HT1080 (cell line): ENCODE measurements at regions not wholly inside any gene's neighbourhood (a gene's known extent, or its start where the extent isn't known, plus 50 kb on each side); places are given as distances from the start of the nearest gene placed in this dataset.

Experiments
- DNase-seq: peaks from one replicate; pipeline ENCODE4 v3.0.0-alpha.2; 2015; ENCODE audit warnings: low read depth

GRCh38 chr10:3016016-3016415, 51.3 kb upstream of the PFKP start:
- DNase-seq = no peak

- DNase-seq = no peak
These were observed 52.4 kb upstream of the PFKP start for GRCh38 chr10:3014968-3015367.

- DNase-seq = no peak
These were observed 55.1 kb upstream of the PFKP start for GRCh38 chr10:3012223-3012622.

- DNase-seq = peak; percentile 4
These were observed 56.4 kb upstream of the PFKP start for GRCh38 chr10:3010816-3011460.

GRCh38 chr10:3010334-3010733, 57.0 kb upstream of the PFKP start:
- no peak for DNase-seq

GRCh38 chr10:3009341-3009740, 58.0 kb upstream of the PFKP start:
- DNase-seq = no peak

GRCh38 chr10:3008518-3009195, 58.7 kb upstream of the PFKP start:
- no peak for DNase-seq

GRCh38 chr10:3006607-3007006, 60.7 kb upstream of the PFKP start:
- DNase-seq = no peak

GRCh38 chr10:3006093-3006492, 61.3 kb upstream of the PFKP start:
- no peak for DNase-seq

GRCh38 chr10:3002304-3002703, 65.0 kb upstream of the PFKP start:
- DNase-seq = no peak

GRCh38 chr10:3000048-3000447, 67.3 kb upstream of the PFKP start:
- peak; percentile 14 for DNase-seq

- DNase-seq = no peak
These were observed 73.0 kb upstream of the PFKP start for GRCh38 chr10:2994221-2994961.

GRCh38 chr10:2993636-2994035, 73.7 kb upstream of the PFKP start:
- no peak for DNase-seq

GRCh38 chr10:2992401-2993198, 74.7 kb upstream of the PFKP start:
- DNase-seq = no peak

GRCh38 chr10:2990764-2991163, 76.6 kb upstream of the PFKP start:
- DNase-seq = no peak

GRCh38 chr10:2989292-2989947, 77.9 kb upstream of the PFKP start:
- DNase-seq = no peak

- no peak for DNase-seq
These were observed 80.1 kb upstream of the PFKP start for GRCh38 chr10:2987185-2987768.

GRCh38 chr10:2986391-2986801, 81.0 kb upstream of the PFKP start:
- DNase-seq = no peak

- DNase-seq = peak; percentile 66
These were observed 81.6 kb upstream of the PFKP start for GRCh38 chr10:2985729-2986232.

GRCh38 chr10:2984682-2985081, 82.7 kb upstream of the PFKP start:
- no peak for DNase-seq

- DNase-seq = no peak
These were observed 85.2 kb upstream of the PFKP start for GRCh38 chr10:2982146-2982545.
